Type B pancreatic cell (in vitro differentiated cells): ENCODE measurements at regions not wholly inside any gene's neighbourhood (a gene's known extent, or its start where the extent isn't known, plus 50 kb on each side); places are given as distances from the start of the nearest gene placed in this dataset.
"Not testable (repeated sequence)": the region's sequence is repeated elsewhere in the genome, so short reads cannot be mapped to it uniquely, and the experiment has no call there.

Source experiments
- DNase-seq: peaks from one replicate; pipeline ENCODE4 v3.0.0; 2021; ENCODE audit warnings: mixed read lengths; ENCODE audit not compliant: unreplicated experiment; ENCODE audit errors: extremely low spot score
- H3K27ac Mint-ChIP-seq: 2 replicates; pipeline ENCODE4 v1.8.0; 2021; ENCODE audit warnings: mild to moderate bottlenecking, mixed read lengths
- H3K27me3 Mint-ChIP-seq: 2 replicates; pipeline ENCODE4 v1.8.0; 2021; ENCODE audit warnings: mixed read lengths
- H3K36me3 Mint-ChIP-seq: 2 replicates; pipeline ENCODE4 v1.8.0; 2021; ENCODE audit warnings: mixed read lengths
- H3K4me1 Mint-ChIP-seq: one replicate; pipeline ENCODE4 v1.8.0; 2021; ENCODE audit warnings: mixed read lengths; ENCODE audit not compliant: unreplicated experiment
- H3K4me3 Mint-ChIP-seq: 2 replicates; pipeline ENCODE4 v1.8.0; 2021; ENCODE audit warnings: mild to moderate bottlenecking, mixed read lengths
- H3K9me3 Mint-ChIP-seq: 2 replicates; pipeline ENCODE4 v1.8.0; 2021; ENCODE audit warnings: mixed read lengths
- CTCF ChIP-seq: fragments of 200-600 bp; sonication (generic); conservative IDR thresholded peaks from 2 replicates; pipeline ENCODE4 v1.5.0; 2021; ENCODE audit warnings: antibody characterized with exemption, mild to moderate bottlenecking

- Mint-ChIP-seq H3K36me3 (no peaks in the 10 kb centered on the region), H3K27me3 (no peaks in the 10 kb centered on the region), H3K4me3 (no peak overlapping the region), H3K4me1 (peaks cover 13% of the 10 kb centered on the region), H3K27ac (peak overlapping the region; percentile 25), H3K9me3 (peaks cover 4% of the 10 kb centered on the region)
- DNase-seq = no peak
- TF ChIP-seq CTCF = no peak
These were observed 257.4 kb upstream of the RBMS1 start for GRCh38 chr2:160751021-160751420.

GRCh38 chr2:160752475-160753330 is 259.1 kb upstream of the RBMS1 start:
- no peak for TF ChIP-seq CTCF
- H3K27me3 Mint-ChIP-seq = no peaks in the 10 kb centered on the region
- H3K4me1 Mint-ChIP-seq = peaks cover 12% of the 10 kb centered on the region
- H3K9me3 Mint-ChIP-seq = no peaks in the 10 kb centered on the region
- no peak for DNase-seq
- H3K4me3 Mint-ChIP-seq = peak overlapping the region; percentile 13
- H3K36me3 Mint-ChIP-seq = no peaks in the 10 kb centered on the region
- H3K27ac Mint-ChIP-seq = peak overlapping the region; percentile 71

GRCh38 chr2:160753331-160753654 is 259.7 kb upstream of the RBMS1 start:
- TF ChIP-seq CTCF = no peak
- H3K27me3 Mint-ChIP-seq = no peaks in the 10 kb centered on the region
- H3K27ac Mint-ChIP-seq = peak overlapping the region; percentile 71
- H3K4me3 Mint-ChIP-seq = no peak overlapping the region
- H3K4me1 Mint-ChIP-seq = peaks cover 7% of the 10 kb centered on the region
- no peaks in the 10 kb centered on the region for H3K9me3 Mint-ChIP-seq
- H3K36me3 Mint-ChIP-seq = no peaks in the 10 kb centered on the region
- no peak for DNase-seq

GRCh38 chr2:160753960-160754359 is 260.4 kb upstream of the RBMS1 start:
- Mint-ChIP-seq H3K36me3 (no peaks in the 10 kb centered on the region), H3K27ac (no peak overlapping the region), H3K4me3 (no peak overlapping the region), H3K9me3 (no peaks in the 10 kb centered on the region), H3K27me3 (no peaks in the 10 kb centered on the region), H3K4me1 (peaks cover 5% of the 10 kb centered on the region)
- no peak for DNase-seq
- TF ChIP-seq CTCF = no peak

- DNase-seq = no peak
- no peak overlapping the region for H3K4me3 Mint-ChIP-seq
- no peaks in the 10 kb centered on the region for H3K36me3 Mint-ChIP-seq
- TF ChIP-seq CTCF = no peak
- no peak overlapping the region for H3K27ac Mint-ChIP-seq
- peaks cover 5% of the 10 kb centered on the region for H3K4me1 Mint-ChIP-seq
- H3K27me3 Mint-ChIP-seq = no peaks in the 10 kb centered on the region
- H3K9me3 Mint-ChIP-seq = no peaks in the 10 kb centered on the region
These were observed 262.9 kb upstream of the RBMS1 start for GRCh38 chr2:160756481-160756880.

- H3K4me1 Mint-ChIP-seq, H3K9me3 Mint-ChIP-seq, H3K27ac Mint-ChIP-seq, H3K27me3 Mint-ChIP-seq, H3K4me3 Mint-ChIP-seq, DNase-seq, H3K36me3 Mint-ChIP-seq: not testable (repeated sequence)
These were observed 269.0 kb upstream of the RBMS1 start for GRCh38 chr2:160762493-160763128.
